ENCODE measurements at regions not wholly inside any gene's neighbourhood (a gene's known extent, or its start where the extent isn't known, plus 50 kb on each side); places are given as distances from the start of the nearest gene placed in this dataset.

DNA sequence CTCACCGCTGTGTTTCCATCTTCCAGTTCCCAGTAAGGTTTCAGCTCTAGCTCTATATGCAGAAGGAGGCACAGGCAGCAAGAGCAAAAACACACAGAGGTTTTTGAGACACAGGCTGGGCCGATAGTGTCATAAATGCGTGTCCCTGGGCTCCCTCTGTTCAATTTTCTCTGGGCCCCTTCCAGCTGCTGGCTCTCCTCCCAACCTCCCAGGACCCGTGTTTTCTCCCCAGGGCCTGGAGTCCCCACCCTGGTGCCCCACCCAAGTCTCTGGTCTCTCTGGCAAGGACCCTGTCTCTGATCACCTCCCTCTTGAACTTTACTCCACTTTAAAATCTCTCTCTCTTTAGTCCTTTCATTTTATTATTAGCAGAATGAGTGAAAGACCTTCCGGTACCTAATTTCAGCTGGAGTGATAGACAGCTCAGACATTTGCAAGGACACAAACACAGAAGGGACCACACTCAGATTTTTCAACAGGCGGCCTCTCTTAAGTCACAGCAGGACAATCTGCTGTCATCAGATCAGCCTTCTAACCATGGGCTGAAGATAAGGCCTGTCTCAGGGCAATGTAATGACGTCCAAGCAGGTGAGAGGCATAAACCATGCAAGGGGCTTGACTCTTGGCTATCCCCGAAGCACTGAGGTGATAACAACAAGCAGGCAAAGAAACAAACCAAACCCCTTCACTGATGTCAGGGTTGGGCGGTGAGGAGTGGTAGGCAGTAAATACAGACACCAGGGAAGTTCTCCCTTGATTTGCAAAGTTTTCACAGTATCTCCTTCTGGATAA is 190.0 kb upstream of the IRS2 start:
- no peak for DNase-seq

- DNase-seq, result no peak
These were observed 188.0 kb upstream of the IRS2 start for GRCh38 chr13:109974354-109974753.

GRCh38 chr13:109973279-109973678 is 186.9 kb upstream of the IRS2 start:
- no peak for DNase-seq

- no peak for DNase-seq
These were observed 185.2 kb upstream of the IRS2 start for GRCh38 chr13:109971456-109972090.

- no peak for DNase-seq
These were observed 184.6 kb upstream of the IRS2 start for GRCh38 chr13:109971006-109971405.

DNA sequence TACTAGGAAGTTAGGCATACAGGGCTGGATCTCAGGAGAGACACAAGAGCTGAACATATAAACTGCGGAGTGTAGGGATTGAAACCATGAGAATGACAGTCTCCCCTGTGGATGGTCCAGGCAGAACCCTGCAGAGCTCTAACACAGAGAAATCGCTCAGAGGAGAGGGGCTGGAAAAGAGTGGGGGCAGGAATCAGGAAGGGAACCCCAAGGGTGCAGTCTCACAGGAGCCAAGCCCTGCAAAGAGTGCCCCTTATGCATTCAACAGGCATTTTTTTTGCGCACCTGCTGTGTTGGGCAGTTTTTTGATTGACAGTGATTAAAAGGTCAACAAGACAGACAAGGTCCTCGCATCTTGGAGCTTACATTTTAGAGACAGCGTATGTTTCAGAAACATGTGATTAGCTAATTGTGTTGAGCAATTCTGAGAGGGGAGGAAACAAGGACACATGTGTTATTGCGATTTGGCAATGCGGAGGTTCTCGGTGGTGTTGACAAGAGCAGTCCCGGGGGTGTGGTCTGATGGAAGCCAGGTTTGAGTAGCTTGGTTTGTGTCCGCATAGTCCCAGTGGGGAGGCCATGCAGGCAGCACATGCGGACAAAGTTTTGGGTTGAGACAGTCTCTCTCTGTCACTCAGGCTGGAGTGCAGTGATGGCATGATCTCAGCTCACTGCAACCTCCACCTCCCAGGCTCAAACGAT is 182.6 kb upstream of the IRS2 start:
- DNase-seq, result no peak

GRCh38 chr13:109963960-109964563 is 177.7 kb upstream of the IRS2 start:
- no peak for DNase-seq

DNA sequence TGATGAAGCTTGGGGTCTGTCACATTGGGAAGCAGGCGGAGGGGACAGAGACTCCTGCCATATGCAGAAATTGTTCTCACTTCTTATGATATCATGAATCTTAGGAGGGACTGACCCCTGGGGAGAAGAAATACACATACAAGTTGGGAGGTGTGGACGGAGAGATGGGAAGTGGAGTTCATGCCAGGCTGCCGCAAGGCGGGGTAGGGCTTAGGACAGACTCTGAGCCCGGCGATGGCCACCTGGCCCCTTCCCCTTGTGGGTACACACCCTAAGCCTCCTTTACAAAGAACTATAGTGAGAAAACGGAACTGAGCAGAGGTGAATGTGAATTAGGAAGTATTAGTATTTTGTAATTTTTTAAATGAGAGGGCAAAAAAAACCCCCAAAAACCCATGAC is 177.0 kb upstream of the IRS2 start:
- DNase-seq, result no peak

GRCh38 chr13:109959903-109960302 is 173.5 kb upstream of the IRS2 start:
- no peak for DNase-seq

- DNase-seq, result no peak
These were observed 171.5 kb upstream of the IRS2 start for GRCh38 chr13:109957875-109958274.

- no peak for DNase-seq
These were observed 169.2 kb upstream of the IRS2 start for GRCh38 chr13:109955598-109955997.

DNA sequence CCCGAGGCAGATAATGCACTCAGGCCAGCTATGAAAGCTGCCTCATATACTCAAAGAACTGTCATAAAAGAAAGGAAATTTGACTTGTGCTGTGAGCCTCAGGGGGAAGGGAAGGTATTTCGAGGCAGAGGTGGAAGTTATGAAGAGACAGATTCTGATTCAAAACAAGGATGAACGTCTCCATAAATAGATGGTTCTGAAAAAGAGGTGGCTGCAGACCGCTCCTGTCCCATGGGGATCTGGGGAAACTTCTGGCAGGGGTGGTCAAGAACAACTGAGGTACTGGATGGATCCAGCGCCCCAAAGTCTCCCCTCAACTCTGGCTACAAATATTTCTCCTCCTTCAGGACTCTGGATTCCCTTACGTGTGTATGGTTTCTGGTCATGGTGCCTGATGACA is 168.1 kb upstream of the IRS2 start:
- no peak for DNase-seq

- DNase-seq, result no peak
These were observed 165.1 kb upstream of the IRS2 start for GRCh38 chr13:109951491-109951890.

- DNase-seq, result no peak
These were observed 163.0 kb upstream of the IRS2 start for GRCh38 chr13:109949397-109949796.

DNA sequence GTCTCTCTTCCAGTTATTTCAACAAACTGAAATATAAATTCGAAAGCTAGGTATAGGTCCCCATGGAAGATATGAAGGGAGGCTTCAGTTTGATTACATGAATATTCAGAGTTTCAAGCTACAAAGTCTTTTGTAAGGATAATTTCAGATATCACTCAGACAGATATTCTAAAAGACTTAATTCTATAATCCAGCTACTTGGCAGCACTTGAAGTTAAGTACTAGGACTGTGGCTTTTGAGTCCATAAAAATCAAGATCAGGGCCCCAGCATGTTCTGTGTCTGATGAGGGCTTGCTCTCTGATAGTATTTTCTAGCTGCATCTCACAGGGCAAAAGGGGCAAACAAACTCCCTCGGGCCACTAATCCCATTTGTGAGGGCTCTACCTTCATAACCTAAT is 160.6 kb upstream of the IRS2 start:
- DNase-seq, result no peak

GRCh38 chr13:109945206-109945960 is 159.0 kb upstream of the IRS2 start:
- no peak for DNase-seq

GRCh38 chr13:109941951-109942350 is 155.6 kb upstream of the IRS2 start:
- DNase-seq, result no peak

DNA sequence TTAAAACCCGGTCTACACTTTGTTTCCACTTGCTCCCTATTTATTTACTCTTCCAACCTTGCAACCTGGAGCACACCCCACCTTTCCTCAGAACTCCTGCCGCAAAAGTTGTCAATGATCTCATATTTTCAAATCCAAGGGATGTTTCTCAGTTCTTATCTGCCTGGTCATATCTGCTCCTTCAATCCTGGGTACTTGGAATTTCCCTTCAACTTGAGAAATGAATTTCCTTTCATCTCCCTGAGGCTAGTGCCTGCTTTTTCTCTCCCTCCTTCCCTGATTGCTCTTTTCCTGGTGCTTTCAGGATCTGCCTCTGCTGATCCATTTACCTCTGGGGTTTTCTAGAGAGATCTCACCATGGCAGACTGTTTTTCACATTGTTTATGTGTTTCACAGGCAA is 154.8 kb upstream of the IRS2 start:
- DNase-seq, result no peak

DNA sequence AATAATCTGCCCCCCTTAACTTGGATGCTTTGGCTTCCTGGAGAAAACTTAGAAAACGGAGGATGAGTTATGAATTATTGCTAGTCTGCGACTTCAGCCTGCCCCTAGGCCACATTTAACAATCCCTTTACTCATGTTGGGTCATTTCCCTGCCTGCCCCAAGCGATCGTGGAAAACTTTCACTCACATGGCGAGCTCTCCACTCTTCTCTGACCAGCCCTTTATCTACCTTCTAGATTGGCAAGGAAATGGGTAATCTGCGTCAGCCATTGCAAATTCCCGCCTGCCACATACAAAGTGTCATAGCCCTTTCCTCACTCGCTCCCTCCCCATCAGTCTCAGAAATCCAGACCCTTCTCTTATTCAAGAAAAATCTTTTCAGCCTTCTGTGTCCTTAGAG is 154.3 kb upstream of the IRS2 start:
- DNase-seq, result no peak

DNA sequence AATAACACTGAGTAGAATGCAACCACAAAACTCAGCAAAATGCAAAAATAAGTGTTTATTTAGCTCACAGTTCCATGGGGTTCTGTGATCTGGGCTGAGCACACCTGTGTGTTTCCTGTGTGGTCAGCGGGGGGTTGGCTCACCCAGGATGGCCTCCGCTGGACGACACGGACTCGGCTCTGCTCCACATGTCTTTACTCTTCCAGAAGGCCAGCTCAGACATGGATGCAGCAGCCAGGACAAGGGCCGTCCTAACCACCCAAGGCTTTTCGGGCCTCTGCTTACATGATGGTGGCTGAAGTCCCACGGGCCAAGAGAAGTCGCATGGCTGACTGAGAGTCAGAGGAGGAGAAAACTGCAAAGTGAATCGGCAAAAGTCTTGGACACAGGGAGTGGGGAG is 153.5 kb upstream of the IRS2 start:
- DNase-seq, result no peak

DNA sequence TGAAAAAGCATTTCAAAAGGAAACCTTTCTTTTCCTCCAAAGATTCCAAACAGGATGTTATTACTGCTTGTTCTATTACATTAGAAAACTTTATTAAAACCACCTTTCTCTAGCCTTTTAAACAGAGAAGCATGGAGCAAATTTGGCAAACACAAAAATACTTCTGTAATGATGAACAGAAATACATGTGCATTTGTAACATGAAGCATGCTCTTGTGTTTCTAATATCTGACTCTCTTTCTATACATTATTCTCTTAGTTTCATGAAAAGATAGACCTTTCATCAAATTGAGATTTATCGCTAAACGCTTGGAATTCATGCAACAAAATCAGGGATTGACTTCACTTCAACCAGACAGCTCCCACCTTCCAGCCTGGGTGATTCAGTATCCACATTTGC is 152.8 kb upstream of the IRS2 start:
- DNase-seq, result no peak

GRCh38 chr13:109938255-109938936 is 152.0 kb upstream of the IRS2 start:
- DNase-seq, result no peak
